Cardiac fibroblast (primary cell): ENCODE measurements at regions not wholly inside any gene's neighbourhood (a gene's known extent, or its start where the extent isn't known, plus 50 kb on each side); places are given as distances from the start of the nearest gene placed in this dataset.

Source experiments
- DNase-seq, 2 donors: peaks; one replicate each; pipeline versions ENCODE4 v3.0.0 to v3.0.0-alpha.2; 2010; ENCODE audit warnings: low read depth in 2 of 2
- H3K4me3 ChIP-seq, 2 donors: replicated peaks in 1 of 2; 1 replicate in 1 of 2; 2 replicates in 1 of 2; pipeline ENCODE4 v1.5.1; 2011; ENCODE audit warnings: low read depth in 2 of 2, low read length in 2 of 2, mild to moderate bottlenecking in 2 of 2, moderate library complexity in 1 of 2
- TF ChIP-seq, protein P1 (sequence below): IDR thresholded peaks from one replicate; pipeline ENCODE4 v1.5.1; 2011; ENCODE audit warnings: low read depth, mild to moderate bottlenecking, low read length, inconsistent platforms

DNA sequence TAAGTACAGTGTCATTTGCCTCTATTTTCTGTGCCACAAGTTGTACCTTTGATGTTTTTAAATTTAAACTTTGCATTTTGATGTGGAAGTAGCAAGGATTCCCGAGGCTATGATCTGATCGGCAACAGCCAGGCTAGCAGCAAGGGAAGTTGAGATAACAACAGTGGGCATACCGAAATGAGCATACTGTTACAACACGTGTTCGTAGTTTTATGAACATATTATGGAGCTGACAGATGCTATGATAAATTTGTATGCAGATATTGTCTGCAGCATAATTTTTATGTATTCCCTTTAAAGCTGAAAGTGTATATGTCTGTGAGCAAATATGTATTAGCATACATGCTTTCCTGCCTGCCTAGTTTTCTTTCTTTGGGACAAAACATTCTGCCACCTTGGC lies 306.1 kb downstream of the PCDH7 start:
- TF ChIP-seq, protein P1, sequence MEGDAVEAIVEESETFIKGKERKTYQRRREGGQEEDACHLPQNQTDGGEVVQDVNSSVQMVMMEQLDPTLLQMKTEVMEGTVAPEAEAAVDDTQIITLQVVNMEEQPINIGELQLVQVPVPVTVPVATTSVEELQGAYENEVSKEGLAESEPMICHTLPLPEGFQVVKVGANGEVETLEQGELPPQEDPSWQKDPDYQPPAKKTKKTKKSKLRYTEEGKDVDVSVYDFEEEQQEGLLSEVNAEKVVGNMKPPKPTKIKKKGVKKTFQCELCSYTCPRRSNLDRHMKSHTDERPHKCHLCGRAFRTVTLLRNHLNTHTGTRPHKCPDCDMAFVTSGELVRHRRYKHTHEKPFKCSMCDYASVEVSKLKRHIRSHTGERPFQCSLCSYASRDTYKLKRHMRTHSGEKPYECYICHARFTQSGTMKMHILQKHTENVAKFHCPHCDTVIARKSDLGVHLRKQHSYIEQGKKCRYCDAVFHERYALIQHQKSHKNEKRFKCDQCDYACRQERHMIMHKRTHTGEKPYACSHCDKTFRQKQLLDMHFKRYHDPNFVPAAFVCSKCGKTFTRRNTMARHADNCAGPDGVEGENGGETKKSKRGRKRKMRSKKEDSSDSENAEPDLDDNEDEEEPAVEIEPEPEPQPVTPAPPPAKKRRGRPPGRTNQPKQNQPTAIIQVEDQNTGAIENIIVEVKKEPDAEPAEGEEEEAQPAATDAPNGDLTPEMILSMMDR = no peak
- H3K4me3 ChIP-seq = no peak overlapping the region
- no peak for DNase-seq

DNA sequence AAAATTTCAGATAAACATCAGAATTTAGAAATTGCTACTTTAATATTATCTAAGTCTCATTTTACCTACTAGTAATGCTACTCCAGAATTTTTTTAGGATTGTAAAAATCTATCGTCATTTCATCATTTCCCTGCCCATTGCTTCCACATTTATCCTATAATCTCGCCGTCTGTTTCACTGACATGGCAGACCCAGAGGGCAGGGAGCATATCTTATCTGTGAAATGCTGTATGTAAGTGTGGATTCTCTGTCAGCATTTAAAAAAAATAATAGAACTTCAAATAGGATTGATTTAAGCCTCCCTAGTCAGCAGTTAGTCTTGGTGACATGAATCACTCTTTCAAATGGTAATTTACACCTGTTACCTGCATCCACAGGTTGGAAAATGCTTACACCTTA lies 314.4 kb downstream of the PCDH7 start:
- TF ChIP-seq, protein P1 = no peak
- no peak overlapping the region for H3K4me3 ChIP-seq

DNA sequence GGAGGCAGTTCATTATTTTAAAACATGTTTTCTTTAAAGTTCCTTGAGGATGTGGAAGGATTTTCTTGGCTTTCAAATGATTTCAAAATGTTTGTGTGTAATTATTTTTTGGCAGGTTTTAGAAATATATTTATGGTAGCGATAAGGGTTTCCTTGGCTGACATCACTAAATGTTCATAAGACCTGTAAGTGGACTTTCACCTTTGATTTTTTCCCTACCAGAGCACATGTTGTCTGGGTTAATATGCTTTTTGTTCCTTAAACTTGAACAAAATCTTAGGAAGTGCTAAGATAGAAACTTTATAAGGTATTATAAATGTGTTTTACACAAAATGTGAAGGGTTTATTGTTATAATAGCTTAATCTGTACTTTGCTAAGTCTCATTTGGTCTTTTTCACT lies 315.6 kb downstream of the PCDH7 start:
- TF ChIP-seq, protein P1 = no peak
- DNase-seq = no peak
- H3K4me3 ChIP-seq = no peak overlapping the region

More for the DNA sequence above, 314.4 kb downstream of the PCDH7 start:
- no peak for DNase-seq

DNA sequence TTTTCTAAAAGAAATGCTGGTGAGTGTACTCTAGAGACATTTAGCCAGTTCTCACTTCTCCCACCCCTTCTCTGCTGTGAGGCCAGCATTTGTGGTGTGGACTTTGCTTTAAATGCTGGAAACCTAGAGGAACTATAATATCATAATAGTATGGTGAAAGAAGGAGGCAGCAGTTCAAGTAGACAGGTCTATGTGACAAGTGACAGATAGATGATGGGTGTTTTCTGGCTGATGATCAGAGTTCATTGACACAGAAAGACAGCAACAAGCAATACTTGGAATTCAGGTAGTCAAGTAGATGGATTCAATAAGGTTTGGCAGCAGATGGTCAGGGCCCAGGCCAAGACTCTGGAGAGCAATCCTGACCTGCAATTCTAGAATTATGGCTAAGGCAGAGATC lies 317.5 kb downstream of the PCDH7 start:
- no peak overlapping the region for H3K4me3 ChIP-seq
- no peak for DNase-seq
- TF ChIP-seq, protein P1 = no peak

DNA sequence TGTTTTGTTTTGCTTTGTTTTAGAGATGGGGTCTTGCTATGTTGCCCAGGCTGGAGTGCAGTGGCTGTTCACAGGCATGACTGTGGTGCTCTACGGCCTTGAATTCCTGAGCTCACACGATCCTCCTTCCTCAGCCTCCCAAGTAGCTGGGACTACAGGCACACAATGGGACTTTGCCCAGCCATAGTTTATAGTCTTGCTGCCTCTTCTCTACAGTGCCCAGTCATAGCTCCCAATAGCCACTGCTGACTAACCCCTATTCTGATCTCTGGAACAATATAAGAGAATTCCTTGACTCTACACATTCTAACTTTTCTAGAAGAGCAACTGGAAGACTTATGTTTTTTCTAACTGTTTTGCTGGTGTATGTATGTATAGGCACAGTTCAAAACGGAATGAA lies 319.2 kb downstream of the PCDH7 start:
- no peak overlapping the region for H3K4me3 ChIP-seq
- DNase-seq = no peak
- TF ChIP-seq, protein P1 = no peak

DNA sequence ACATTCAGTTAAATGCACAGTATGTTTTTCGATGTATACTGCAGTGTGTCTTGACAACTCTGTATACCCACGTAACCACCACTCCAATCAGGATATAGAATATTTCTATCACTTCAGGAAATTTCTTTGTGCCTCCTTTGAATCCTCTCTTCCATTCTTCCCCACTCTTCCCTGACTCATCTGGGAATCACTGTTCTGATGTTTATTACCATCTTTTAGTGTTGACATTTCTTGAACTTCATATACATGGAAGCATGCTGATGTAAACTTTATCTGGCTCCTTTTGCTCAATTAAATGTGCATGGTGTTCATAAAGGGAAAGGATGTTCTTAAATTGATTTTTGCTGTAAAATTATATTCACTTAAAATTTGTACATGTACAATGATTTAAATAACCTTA lies 319.9 kb downstream of the PCDH7 start:
- H3K4me3 ChIP-seq = no peak overlapping the region
- DNase-seq = no peak
- TF ChIP-seq, protein P1 = no peak

DNA sequence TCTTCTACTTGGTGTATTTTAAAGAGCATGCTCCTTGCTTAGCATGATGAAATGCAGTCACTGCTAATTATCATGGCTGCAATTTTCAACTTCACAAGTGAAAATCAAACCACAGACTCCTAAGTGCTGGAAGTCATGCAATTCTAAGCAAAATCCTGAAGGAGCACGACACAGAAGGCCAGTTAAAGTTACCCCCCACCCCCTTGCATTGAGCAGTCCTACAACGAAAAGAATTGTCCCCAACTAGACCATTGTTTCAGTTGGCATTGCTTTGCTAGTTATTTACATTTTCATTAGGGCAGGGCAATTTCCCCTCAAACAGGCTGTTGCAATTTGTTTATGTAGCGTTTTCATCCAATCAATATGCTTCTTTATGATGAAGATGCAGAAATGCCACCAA lies 321.2 kb downstream of the PCDH7 start:
- TF ChIP-seq, protein P1 = no peak

More for the DNA sequence above, 321.2 kb downstream of the PCDH7 start:
- H3K4me3 ChIP-seq = no peak overlapping the region
- no peak for DNase-seq
